Activated CD8-positive, alpha-beta T cell treated with anti-CD3 and anti-CD28 coated beads for 36 hours (primary cell): ENCODE measurements at regions not wholly inside any gene's neighbourhood (a gene's known extent, or its start where the extent isn't known, plus 50 kb on each side); places are given as distances from the start of the nearest gene placed in this dataset.
A peak's percentile ranks its signal among the peaks of the same experiment; 100 is the strongest.

Source experiments
- ATAC-seq: fragments of 200-7000 bp; cut with Tn5 transposase; one replicate; pipeline ENCODE4 v1.10.0; 2021; ENCODE audit warnings: mild to moderate bottlenecking, moderate library complexity
- CTCF ChIA-PET: fragments of 350-600 bp; sonication (Branson Sonifier 250); formaldehyde crosslinking; loops from one replicate; lab custom pipeline; 2021; ENCODE audit warnings: antibody characterized with exemption; lab: Charles Lee
- POLR2A ChIA-PET: fragments of 350-600 bp; sonication (Branson Sonifier 250); formaldehyde crosslinking; loops from one replicate; lab custom pipeline; 2021; ENCODE audit warnings: antibody characterized with exemption; lab: Charles Lee
- DNase-seq: peaks from one replicate; pipeline ENCODE4 v3.0.0-alpha.2; 2020
- H3K27ac Mint-ChIP-seq: one replicate; pipeline ENCODE4 v1.8.0; 2021; ENCODE audit warnings: mild to moderate bottlenecking, mixed read lengths
- H3K27me3 Mint-ChIP-seq: one replicate; pipeline ENCODE4 v1.8.0; 2021; ENCODE audit warnings: mixed read lengths
- H3K36me3 Mint-ChIP-seq: one replicate; pipeline ENCODE4 v1.8.0; 2021; ENCODE audit warnings: low read depth, mixed read lengths
- H3K4me1 Mint-ChIP-seq: one replicate; pipeline ENCODE4 v1.8.0; 2021; ENCODE audit warnings: low read depth, mixed read lengths
- H3K4me3 Mint-ChIP-seq: one replicate; pipeline ENCODE4 v1.8.0; 2021; ENCODE audit warnings: mild to moderate bottlenecking, moderate library complexity, mixed read lengths
- H3K9me3 Mint-ChIP-seq: one replicate; pipeline ENCODE4 v1.8.0; 2021; ENCODE audit warnings: mixed read lengths
- intact Hi-C: fragments of 100-400 bp; cut with micrococcal nuclease; formaldehyde crosslinking; loops from one replicate; pipeline ENCODE4 v1.10.0; 2022
- TF ChIP-seq, protein P1 (sequence below): fragments of 200-600 bp; IDR thresholded peaks from one replicate; pipeline ENCODE4 v1.8.0; 2022; ENCODE audit warnings: antibody characterized with exemption, mild to moderate bottlenecking

GRCh38 chr7:12474035-12474434 lies 70.4 kb upstream of the VWDE start:
- intact Hi-C loops = no loop called here
- Mint-ChIP-seq H3K27me3 (no peaks in the 10 kb centered on the region), H3K4me1 (no peaks in the 10 kb centered on the region), H3K36me3 (no peaks in the 10 kb centered on the region), H3K4me3 (no peak overlapping the region), H3K27ac (no peak overlapping the region), H3K9me3 (no peaks in the 10 kb centered on the region)
- TF ChIP-seq, protein P1, sequence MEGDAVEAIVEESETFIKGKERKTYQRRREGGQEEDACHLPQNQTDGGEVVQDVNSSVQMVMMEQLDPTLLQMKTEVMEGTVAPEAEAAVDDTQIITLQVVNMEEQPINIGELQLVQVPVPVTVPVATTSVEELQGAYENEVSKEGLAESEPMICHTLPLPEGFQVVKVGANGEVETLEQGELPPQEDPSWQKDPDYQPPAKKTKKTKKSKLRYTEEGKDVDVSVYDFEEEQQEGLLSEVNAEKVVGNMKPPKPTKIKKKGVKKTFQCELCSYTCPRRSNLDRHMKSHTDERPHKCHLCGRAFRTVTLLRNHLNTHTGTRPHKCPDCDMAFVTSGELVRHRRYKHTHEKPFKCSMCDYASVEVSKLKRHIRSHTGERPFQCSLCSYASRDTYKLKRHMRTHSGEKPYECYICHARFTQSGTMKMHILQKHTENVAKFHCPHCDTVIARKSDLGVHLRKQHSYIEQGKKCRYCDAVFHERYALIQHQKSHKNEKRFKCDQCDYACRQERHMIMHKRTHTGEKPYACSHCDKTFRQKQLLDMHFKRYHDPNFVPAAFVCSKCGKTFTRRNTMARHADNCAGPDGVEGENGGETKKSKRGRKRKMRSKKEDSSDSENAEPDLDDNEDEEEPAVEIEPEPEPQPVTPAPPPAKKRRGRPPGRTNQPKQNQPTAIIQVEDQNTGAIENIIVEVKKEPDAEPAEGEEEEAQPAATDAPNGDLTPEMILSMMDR = no peak
- DNase-seq (no peak), ATAC-seq (no peak)
- ChIA-PET CTCF (interaction anchor here (1.2 to 4.0 kb wide), 5 partner anchors 9 to 16 kb away, joined by 3 to 26 read pairs (median 6); no protein-coding TSS in a partner anchor), POLR2A (no interaction called here)

DNA sequence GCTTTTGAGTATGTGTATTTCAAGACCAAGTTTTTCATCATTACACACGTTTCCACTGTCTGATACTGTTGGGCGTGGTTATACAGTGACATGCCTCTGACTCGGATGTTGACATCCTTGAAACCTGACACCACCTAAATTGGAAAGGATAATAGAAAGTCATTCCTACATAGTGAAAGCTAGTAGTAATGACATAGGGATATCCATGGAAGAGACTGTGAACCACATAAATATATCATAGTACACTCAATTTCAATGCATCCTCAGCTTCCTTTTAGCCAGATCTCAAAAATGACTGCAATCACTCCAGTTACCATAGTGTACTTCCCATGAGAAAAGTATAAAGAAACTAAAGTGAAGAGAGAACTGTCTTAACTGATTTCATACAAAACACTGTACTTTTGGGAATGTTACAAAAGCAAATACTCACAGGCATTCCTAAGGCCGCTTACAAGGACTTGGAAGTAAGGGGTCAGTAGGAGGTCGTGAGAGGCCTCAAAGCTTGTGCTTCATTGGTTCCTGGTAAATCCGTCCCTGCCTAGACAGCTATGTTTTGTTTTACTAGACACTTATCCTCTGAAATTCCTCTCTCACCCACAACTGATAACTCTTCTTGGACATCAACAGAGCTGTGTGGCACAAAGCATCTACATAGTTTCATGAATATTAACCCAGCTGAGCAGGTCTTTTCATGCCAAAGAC lies 71.8 kb upstream of the VWDE start:
- Mint-ChIP-seq H3K27me3 (no peaks in the 10 kb centered on the region), H3K9me3 (no peaks in the 10 kb centered on the region), H3K27ac (no peak overlapping the region), H3K4me1 (no peaks in the 10 kb centered on the region), H3K36me3 (no peaks in the 10 kb centered on the region), H3K4me3 (no peak overlapping the region)
- intact Hi-C loops = no loop called here
- TF ChIP-seq, protein P1 = no peak
- DNase-seq (no peak), ATAC-seq (no peak)
- CTCF ChIA-PET = interaction anchor here (0.9 to 4.0 kb wide), 7 partner anchors 10 to 49 kb away, joined by 3 to 26 read pairs (median 5); no protein-coding TSS in a partner anchor
- POLR2A ChIA-PET = no interaction called here

GRCh38 chr7:12477620-12478019 lies 74.0 kb upstream of the VWDE start:
- Mint-ChIP-seq H3K36me3 (no peaks in the 10 kb centered on the region), H3K4me1 (peaks cover 10% of the 10 kb centered on the region), H3K27me3 (no peaks in the 10 kb centered on the region), H3K27ac (no peak overlapping the region), H3K4me3 (no peak overlapping the region), H3K9me3 (no peaks in the 10 kb centered on the region)
- ChIA-PET CTCF (interaction anchor here (1.3 to 1.8 kb wide), 2 partner anchors 13 to 19 kb away, joined by 6 to 7 read pairs; no protein-coding TSS in a partner anchor), POLR2A (no interaction called here)
- TF ChIP-seq, protein P1 = no peak
- no peak for ATAC-seq
- DNase-seq = no peak
- intact Hi-C loops = no loop called here

DNA sequence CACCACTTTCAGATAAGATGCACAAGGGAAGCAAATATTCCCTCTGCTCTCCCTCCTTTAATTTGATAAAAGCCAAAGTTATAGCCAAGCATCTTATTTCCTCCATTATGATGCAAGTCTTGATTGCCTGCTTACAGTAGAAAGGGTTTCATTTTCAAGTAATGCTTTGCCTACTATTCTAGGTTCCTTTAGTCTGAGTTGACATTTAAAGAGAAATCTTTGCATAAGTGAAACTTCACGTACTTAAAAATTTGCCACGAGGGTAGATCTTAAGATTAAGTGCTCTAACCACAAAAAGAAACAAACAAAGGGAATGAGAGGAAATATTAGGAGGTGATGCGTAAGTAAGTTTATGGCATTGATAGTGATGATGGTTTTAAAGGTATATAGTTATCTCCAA lies 78.1 kb upstream of the VWDE start:
- peak; percentile 91 for ATAC-seq
- ChIA-PET CTCF (interaction anchor here (0.6 to 1.2 kb wide), 2 partner anchors 9 to 23 kb away, joined by 3 to 8 read pairs; no protein-coding TSS in a partner anchor), POLR2A (no interaction called here)
- Mint-ChIP-seq H3K4me3 (no peak overlapping the region), H3K36me3 (no peaks in the 10 kb centered on the region), H3K27me3 (no peaks in the 10 kb centered on the region), H3K4me1 (peaks cover 12% of the 10 kb centered on the region), H3K9me3 (no peaks in the 10 kb centered on the region), H3K27ac (peak overlapping the region; percentile 10)
- no peak for DNase-seq
- TF ChIP-seq, protein P1 = no peak
- intact Hi-C loops = no loop called here

DNA sequence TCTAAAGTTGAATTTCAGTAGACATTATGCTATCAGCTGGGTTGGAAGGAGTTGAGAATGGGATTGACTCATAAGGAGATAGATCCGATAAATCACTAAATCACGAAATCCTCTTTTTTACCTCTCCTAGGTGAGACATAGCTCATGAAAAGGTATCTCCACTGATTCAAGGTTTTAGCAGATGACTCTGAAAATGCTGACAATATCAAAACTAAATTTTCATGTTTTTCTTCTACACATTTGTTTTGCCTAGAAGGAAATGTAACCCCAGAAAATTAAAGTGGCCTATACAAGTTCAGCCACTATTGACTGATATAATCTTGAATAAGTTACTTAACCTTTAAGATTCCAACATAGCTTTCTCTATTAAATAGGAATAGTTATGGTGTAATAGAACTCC lies 82.2 kb upstream of the VWDE start:
- H3K36me3 Mint-ChIP-seq = no peaks in the 10 kb centered on the region
- ATAC-seq (no peak), DNase-seq (no peak)
- TF ChIP-seq, protein P1 = no peak
- no peak overlapping the region for H3K27ac Mint-ChIP-seq
- H3K27me3 Mint-ChIP-seq = no peaks in the 10 kb centered on the region
- no peaks in the 10 kb centered on the region for H3K9me3 Mint-ChIP-seq
- ChIA-PET POLR2A (no interaction called here), CTCF (interaction anchor here (0.8 to 2.2 kb wide), 3 partner anchors 10 to 27 kb away, joined by 3 to 5 read pairs (median 3); no protein-coding TSS in a partner anchor)
- intact Hi-C loops = no loop called here
- H3K4me1 Mint-ChIP-seq = peaks cover 12% of the 10 kb centered on the region
- H3K4me3 Mint-ChIP-seq = no peak overlapping the region
